IPS-15b (cell line): ENCODE measurements at regions not wholly inside any gene's neighbourhood (a gene's known extent, or its start where the extent isn't known, plus 50 kb on each side); places are given as distances from the start of the nearest gene placed in this dataset.

Source experiments
- H3K27me3 ChIP-seq: one replicate; pipeline ENCODE4 v1.6.1; 2013; ENCODE audit warnings: low read length; ENCODE audit not compliant: control insufficient read depth, insufficient read depth
- H3K36me3 ChIP-seq: one replicate; pipeline ENCODE4 v1.6.1; 2013; ENCODE audit warnings: low read length; ENCODE audit not compliant: control insufficient read depth, insufficient read depth
- H3K4me1 ChIP-seq: one replicate; pipeline ENCODE4 v1.6.1; 2013; ENCODE audit warnings: mild to moderate bottlenecking, low read length; ENCODE audit not compliant: control insufficient read depth, insufficient read depth
- H3K4me3 ChIP-seq: one replicate; pipeline ENCODE4 v1.5.1; 2013; ENCODE audit warnings: low read depth, low read length
- H3K9ac ChIP-seq: one replicate; pipeline ENCODE4 v1.6.1; 2013; ENCODE audit warnings: low read depth, mild to moderate bottlenecking, low read length
- H3K9me3 ChIP-seq: one replicate; pipeline ENCODE4 v1.6.1; 2013; ENCODE audit warnings: mild to moderate bottlenecking, low read length; ENCODE audit not compliant: control insufficient read depth, insufficient read depth

GRCh38 chr12:87870493-87871460, 158.4 kb downstream of the C12orf50 start:
- H3K4me3 ChIP-seq: no peak overlapping the region
- no peak overlapping the region for H3K9ac ChIP-seq
- H3K4me1 ChIP-seq: peaks cover 5% of the 10 kb centered on the region
- no peaks in the 10 kb centered on the region for H3K27me3 ChIP-seq
- no peaks in the 10 kb centered on the region for H3K36me3 ChIP-seq
- no peaks in the 10 kb centered on the region for H3K9me3 ChIP-seq

DNA sequence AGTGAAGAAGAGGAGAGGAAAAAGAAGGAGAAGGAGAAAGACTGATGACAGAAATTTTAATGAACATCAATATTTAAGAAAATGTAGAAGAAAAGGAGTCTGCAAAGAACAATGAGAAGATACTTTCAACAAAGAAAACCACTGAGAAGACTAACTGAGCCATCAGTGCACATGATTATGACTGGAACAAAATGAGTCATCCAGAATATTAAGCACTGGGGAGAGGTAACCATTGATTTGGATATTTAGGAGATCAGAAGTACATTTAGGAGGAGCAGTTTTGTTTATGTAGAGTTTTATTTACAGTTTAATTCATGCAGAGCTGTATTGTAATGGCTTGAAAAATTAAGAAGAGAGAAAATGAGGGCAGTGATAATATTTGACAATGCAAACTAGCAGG, 159.1 kb downstream of the C12orf50 start:
- H3K36me3 ChIP-seq: no peaks in the 10 kb centered on the region

GRCh38 chr12:87866578-87867292, 162.5 kb downstream of the C12orf50 start:
- Histone ChIP-seq H3K36me3 (no peaks in the 10 kb centered on the region), H3K9ac (no peak overlapping the region), H3K9me3 (no peaks in the 10 kb centered on the region), H3K27me3 (no peaks in the 10 kb centered on the region), H3K4me1 (peaks cover 5% of the 10 kb centered on the region), H3K4me3 (no peak overlapping the region)

More for the DNA sequence above, 159.1 kb downstream of the C12orf50 start:
- no peak overlapping the region for H3K4me3 ChIP-seq
- no peak overlapping the region for H3K9ac ChIP-seq
- H3K27me3 ChIP-seq: no peaks in the 10 kb centered on the region
- H3K9me3 ChIP-seq: no peaks in the 10 kb centered on the region
- H3K4me1 ChIP-seq: peaks cover 5% of the 10 kb centered on the region

DNA sequence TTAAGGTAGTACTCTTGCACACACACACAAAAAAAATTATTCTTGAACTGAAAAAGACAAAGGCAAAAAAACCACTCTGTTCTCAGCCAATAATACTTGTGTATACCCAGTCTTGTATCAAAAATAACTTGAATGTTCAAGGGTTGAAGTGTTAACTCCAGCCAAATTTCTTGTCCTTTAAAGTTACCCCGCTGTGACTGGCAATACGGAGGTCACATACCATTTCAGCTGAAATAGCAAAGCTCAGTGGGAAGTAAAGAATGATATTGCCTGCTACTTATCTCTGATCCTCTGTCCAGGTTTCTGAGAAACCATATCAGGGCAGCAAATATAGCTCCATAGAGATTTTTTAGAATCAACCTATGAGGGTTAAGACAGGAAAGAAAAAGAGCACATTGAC, 167.4 kb downstream of the C12orf50 start:
- no peak overlapping the region for H3K4me3 ChIP-seq
- H3K27me3 ChIP-seq: no peaks in the 10 kb centered on the region
- H3K9ac ChIP-seq: no peak overlapping the region
- no peaks in the 10 kb centered on the region for H3K36me3 ChIP-seq
- H3K4me1 ChIP-seq: no peaks in the 10 kb centered on the region
- H3K9me3 ChIP-seq: no peaks in the 10 kb centered on the region

DNA sequence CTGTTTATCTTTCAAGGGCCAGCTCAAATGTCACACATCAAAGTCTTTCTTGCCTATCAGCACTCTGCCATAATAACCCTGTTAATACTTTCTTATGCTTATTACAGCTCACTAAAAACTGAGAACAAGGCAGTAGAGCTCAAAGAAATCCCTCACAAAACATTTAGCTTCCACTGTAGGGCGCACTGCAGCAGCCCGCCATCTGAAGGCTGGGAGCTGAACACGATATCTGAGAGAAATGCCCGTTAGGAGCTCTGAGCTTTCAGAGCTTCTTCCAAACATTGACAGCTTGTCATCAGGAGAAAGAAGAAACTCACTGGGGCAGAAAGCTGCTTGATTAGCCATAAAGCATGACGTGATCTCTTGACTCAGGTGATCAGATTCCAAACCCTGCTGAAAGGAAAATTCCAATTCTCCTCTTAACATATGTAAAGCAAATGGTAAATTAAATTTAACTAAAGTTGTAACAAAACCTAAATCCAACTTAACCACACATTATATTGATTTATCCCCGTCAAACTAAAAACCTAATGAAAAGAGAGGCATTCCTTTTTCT, 175.7 kb downstream of the C12orf50 start:
- H3K4me1 ChIP-seq: no peaks in the 10 kb centered on the region
- H3K4me3 ChIP-seq: no peak overlapping the region
- H3K36me3 ChIP-seq: no peaks in the 10 kb centered on the region
- no peaks in the 10 kb centered on the region for H3K27me3 ChIP-seq
- H3K9me3 ChIP-seq: no peaks in the 10 kb centered on the region
- H3K9ac ChIP-seq: no peak overlapping the region

GRCh38 chr12:87849074-87849473, 180.1 kb downstream of the C12orf50 start:
- H3K4me1 ChIP-seq: peaks cover 16% of the 10 kb centered on the region
- no peaks in the 10 kb centered on the region for H3K9me3 ChIP-seq
- no peak overlapping the region for H3K9ac ChIP-seq
- no peaks in the 10 kb centered on the region for H3K27me3 ChIP-seq
- H3K4me3 ChIP-seq: no peak overlapping the region
- H3K36me3 ChIP-seq: no peaks in the 10 kb centered on the region

GRCh38 chr12:87848248-87848868, 180.8 kb downstream of the C12orf50 start:
- H3K27me3 ChIP-seq: no peaks in the 10 kb centered on the region
- no peak overlapping the region for H3K4me3 ChIP-seq
- no peaks in the 10 kb centered on the region for H3K36me3 ChIP-seq
- H3K9me3 ChIP-seq: no peaks in the 10 kb centered on the region
- peaks cover 16% of the 10 kb centered on the region for H3K4me1 ChIP-seq
- no peak overlapping the region for H3K9ac ChIP-seq

- H3K36me3 ChIP-seq: no peaks in the 10 kb centered on the region
- peaks cover 16% of the 10 kb centered on the region for H3K4me1 ChIP-seq
- no peak overlapping the region for H3K9ac ChIP-seq
- H3K9me3 ChIP-seq: no peaks in the 10 kb centered on the region
- H3K4me3 ChIP-seq: no peak overlapping the region
- no peaks in the 10 kb centered on the region for H3K27me3 ChIP-seq
Measured at GRCh38 chr12:87847147-87847546, 182.1 kb downstream of the C12orf50 start.

DNA sequence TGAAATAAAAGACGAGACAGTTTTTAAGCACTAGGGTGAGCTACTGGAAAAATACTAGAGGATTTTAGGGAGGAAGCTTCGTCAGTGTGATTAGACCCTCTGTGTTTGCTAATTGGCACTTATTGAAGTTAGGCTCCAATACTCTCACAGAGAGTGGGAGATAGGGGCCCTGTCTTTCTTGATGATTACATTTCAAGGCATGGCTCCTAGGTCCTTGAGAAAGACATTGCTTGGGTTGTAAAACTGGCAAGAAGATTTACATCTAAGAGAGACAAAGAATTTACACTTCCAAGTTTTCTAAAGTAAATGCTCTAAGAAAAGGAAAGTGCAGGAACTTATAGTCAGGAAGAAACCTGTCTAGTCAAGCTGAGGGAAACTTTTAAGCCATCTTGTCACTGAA, 183.2 kb downstream of the C12orf50 start:
- Histone ChIP-seq H3K36me3 (no peaks in the 10 kb centered on the region), H3K4me3 (no peak overlapping the region), H3K4me1 (peaks cover 16% of the 10 kb centered on the region), H3K9ac (no peak overlapping the region), H3K27me3 (no peaks in the 10 kb centered on the region), H3K9me3 (no peaks in the 10 kb centered on the region)

DNA sequence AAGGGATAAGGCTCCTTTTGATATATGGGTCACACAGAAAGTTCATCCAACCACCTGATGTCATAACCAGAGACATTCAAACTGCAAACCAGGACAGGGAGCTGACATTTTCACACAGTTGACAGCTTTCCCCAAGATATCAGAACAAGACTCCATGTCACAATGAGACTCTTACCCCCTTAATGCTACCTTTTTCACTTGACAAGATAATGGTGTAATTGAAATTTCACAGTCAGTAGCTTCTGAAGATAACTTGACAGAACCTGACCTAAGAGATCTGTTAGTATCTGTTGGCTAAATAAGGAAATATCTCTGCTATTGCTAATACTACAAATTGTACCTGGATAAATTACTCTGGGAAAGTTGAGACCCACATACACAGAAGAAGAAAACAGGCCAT, 187.3 kb downstream of the C12orf50 start:
- Histone ChIP-seq H3K9me3 (no peaks in the 10 kb centered on the region), H3K4me3 (no peak overlapping the region), H3K4me1 (peaks cover 4% of the 10 kb centered on the region), H3K27me3 (no peaks in the 10 kb centered on the region), H3K36me3 (no peaks in the 10 kb centered on the region), H3K9ac (no peak overlapping the region)

DNA sequence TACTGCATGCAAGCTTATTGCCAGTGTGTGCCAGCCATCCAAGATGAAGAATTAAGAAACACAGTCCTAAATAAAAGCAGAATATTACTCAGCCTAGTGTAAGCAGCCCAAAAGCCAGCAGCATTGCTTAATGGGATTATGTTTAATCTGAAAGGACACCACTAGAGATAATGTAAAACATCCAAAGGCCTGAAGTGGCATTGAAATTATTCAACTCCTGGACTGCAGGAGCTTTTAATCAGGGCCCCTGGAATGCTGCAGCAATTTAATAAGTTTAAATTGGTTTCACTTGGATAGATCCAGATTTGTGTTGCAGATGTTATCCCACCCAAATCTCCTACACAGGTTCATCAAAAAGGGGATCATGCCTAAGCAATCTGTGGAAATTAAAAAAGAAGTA, 193.0 kb downstream of the C12orf50 start:
- Histone ChIP-seq H3K36me3 (no peaks in the 10 kb centered on the region), H3K27me3 (no peaks in the 10 kb centered on the region), H3K9me3 (no peaks in the 10 kb centered on the region), H3K9ac (no peak overlapping the region), H3K4me3 (no peak overlapping the region), H3K4me1 (no peaks in the 10 kb centered on the region)
